Subcutaneous abdominal adipose tissue (tissue), 5 donors: ENCODE measurements at regions not wholly inside any gene's neighbourhood (a gene's known extent, or its start where the extent isn't known, plus 50 kb on each side); places are given as distances from the start of the nearest gene placed in this dataset.
A peak's percentile ranks its signal among the peaks of the same experiment; 100 is the strongest.
"Not testable (repeated sequence)": the region's sequence is repeated elsewhere in the genome, so short reads cannot be mapped to it uniquely, and the experiment has no call there.

Experiments used
- H3K27ac ChIP-seq: one replicate; pipeline ENCODE4 v1.7.0; 2013; ENCODE audit warnings: low read depth, mild to moderate bottlenecking, inconsistent platforms, low read length, moderate library complexity
- H3K27me3 ChIP-seq, 5 donors: one replicate each; pipeline ENCODE4 v1.7.0; 2013; ENCODE audit warnings: low read length in 5 of 5, inconsistent platforms in 1 of 5; ENCODE audit not compliant: control insufficient read depth in 5 of 5, insufficient read depth in 4 of 5
- H3K36me3 ChIP-seq, 5 donors: one replicate each; pipeline ENCODE4 v1.7.0; 2013; ENCODE audit warnings: low read length in 5 of 5; ENCODE audit not compliant: control insufficient read depth in 5 of 5, insufficient read depth in 5 of 5
- H3K4me1 ChIP-seq, 5 donors: one replicate each; pipeline ENCODE4 v1.7.0; 2013; ENCODE audit warnings: low read length in 5 of 5, mild to moderate bottlenecking in 3 of 5, moderate library complexity in 1 of 5; ENCODE audit not compliant: control insufficient read depth in 5 of 5, insufficient read depth in 5 of 5
- H3K4me3 ChIP-seq, 5 donors: one replicate each; pipeline ENCODE4 v1.7.0; 2013; ENCODE audit warnings: low read length in 5 of 5, low read depth in 1 of 5
- H3K9ac ChIP-seq, 5 donors: one replicate each; pipeline ENCODE4 v1.7.0; 2013; ENCODE audit warnings: low read length in 5 of 5, mild to moderate bottlenecking in 4 of 5, moderate library complexity in 3 of 5
- H3K9me3 ChIP-seq, 5 donors: one replicate each; pipeline ENCODE4 v1.7.0; 2013; ENCODE audit warnings: low read length in 5 of 5; ENCODE audit not compliant: control insufficient read depth in 5 of 5
- donor health status: healthy.
- donor health status: healthy.
- donor health status: healthy.
- donor health status: healthy.
- donor health status: healthy.

GRCh38 chr13:38093425-38093824 is 223.9 kb upstream of the TRPC4 start:
- Histone ChIP-seq H3K36me3 (no peaks in the 10 kb centered on the region), H3K4me1 (no peaks in the 10 kb centered on the region), H3K9ac (no peak overlapping the region), H3K4me3 (no peak overlapping the region), H3K27me3 (no peaks in the 10 kb centered on the region), H3K9me3 (peaks cover 0 to 5% (median 0%) of the 10 kb centered on the region in 5 donors), H3K27ac (no peak overlapping the region)

GRCh38 chr13:38090913-38091312 is 221.3 kb upstream of the TRPC4 start:
- Histone ChIP-seq H3K27ac (no peak overlapping the region), H3K4me3 (no peak overlapping the region), H3K27me3 (no peaks in the 10 kb centered on the region), H3K9me3 (peaks cover 3 to 17% (median 14%) of the 10 kb centered on the region in 5 donors), H3K4me1 (no peaks in the 10 kb centered on the region), H3K9ac (no peak overlapping the region), H3K36me3 (peaks cover 0 to 7% (median 2%) of the 10 kb centered on the region in 5 donors)

GRCh38 chr13:38086721-38087120 is 217.1 kb upstream of the TRPC4 start:
- Histone ChIP-seq H3K27me3 (no peaks in the 10 kb centered on the region), H3K4me1 (no peaks in the 10 kb centered on the region), H3K9me3 (peaks cover 3 to 27% (median 19%) of the 10 kb centered on the region in 5 donors), H3K36me3 (peaks cover 0 to 7% (median 2%) of the 10 kb centered on the region in 5 donors), H3K9ac (no peak overlapping the region), H3K27ac (no peak overlapping the region), H3K4me3 (peak overlapping the region in 1 of 5 donors; percentile 37)

- Histone ChIP-seq H3K27me3 (no peaks in the 10 kb centered on the region), H3K4me3 (no peak overlapping the region), H3K9ac (no peak overlapping the region), H3K4me1 (no peaks in the 10 kb centered on the region), H3K27ac (no peak overlapping the region), H3K36me3 (peaks cover 0 to 7% (median 2%) of the 10 kb centered on the region in 5 donors), H3K9me3 (peaks cover 3 to 27% (median 19%) of the 10 kb centered on the region in 5 donors)
Measured at GRCh38 chr13:38086013-38086412, 216.4 kb upstream of the TRPC4 start.

- Histone ChIP-seq H3K27ac (no peak overlapping the region), H3K36me3 (no peaks in the 10 kb centered on the region), H3K9ac (no peak overlapping the region), H3K27me3 (no peaks in the 10 kb centered on the region), H3K4me1 (no peaks in the 10 kb centered on the region), H3K9me3 (no peaks in the 10 kb centered on the region), H3K4me3 (no peak overlapping the region)
Measured at GRCh38 chr13:38073931-38074330, 204.4 kb upstream of the TRPC4 start.

- no peaks in the 10 kb centered on the region for H3K4me1 ChIP-seq
- H3K9me3 ChIP-seq = no peaks in the 10 kb centered on the region
- no peak overlapping the region for H3K4me3 ChIP-seq
- H3K27ac ChIP-seq = no peak overlapping the region
- no peak overlapping the region for H3K9ac ChIP-seq
- no peaks in the 10 kb centered on the region for H3K27me3 ChIP-seq
- no peaks in the 10 kb centered on the region for H3K36me3 ChIP-seq
Measured at GRCh38 chr13:38072696-38073095, 203.1 kb upstream of the TRPC4 start.

GRCh38 chr13:38071340-38071739 is 201.8 kb upstream of the TRPC4 start:
- H3K4me3 ChIP-seq, H3K9ac ChIP-seq, H3K27me3 ChIP-seq, H3K4me1 ChIP-seq, H3K9me3 ChIP-seq, H3K27ac ChIP-seq, H3K36me3 ChIP-seq: not testable (repeated sequence)

GRCh38 chr13:38053896-38054295 is 184.3 kb upstream of the TRPC4 start:
- no peaks in the 10 kb centered on the region for H3K27me3 ChIP-seq
- no peaks in the 10 kb centered on the region for H3K9me3 ChIP-seq
- H3K9ac ChIP-seq = no peak overlapping the region
- no peak overlapping the region for H3K4me3 ChIP-seq
- H3K27ac ChIP-seq = no peak overlapping the region
- H3K4me1 ChIP-seq = no peaks in the 10 kb centered on the region
- H3K36me3 ChIP-seq = peaks cover 0 to 4% (median 0%) of the 10 kb centered on the region in 5 donors

- H3K9me3 ChIP-seq = peaks cover 0 to 14% (median 0%) of the 10 kb centered on the region in 5 donors
- no peaks in the 10 kb centered on the region for H3K27me3 ChIP-seq
- H3K36me3 ChIP-seq = peaks cover 0 to 4% (median 2%) of the 10 kb centered on the region in 5 donors
- H3K9ac ChIP-seq = no peak overlapping the region
- H3K4me3 ChIP-seq = no peak overlapping the region
- H3K27ac ChIP-seq = no peak overlapping the region
- no peaks in the 10 kb centered on the region for H3K4me1 ChIP-seq
Measured at GRCh38 chr13:38046049-38046376, 176.4 kb upstream of the TRPC4 start.

GRCh38 chr13:38045278-38046048 is 175.9 kb upstream of the TRPC4 start:
- Histone ChIP-seq H3K27me3 (no peaks in the 10 kb centered on the region), H3K4me3 (no peak overlapping the region), H3K27ac (no peak overlapping the region), H3K9me3 (peaks cover 0 to 14% (median 0%) of the 10 kb centered on the region in 5 donors), H3K36me3 (peaks cover 0 to 4% (median 2%) of the 10 kb centered on the region in 5 donors), H3K4me1 (no peaks in the 10 kb centered on the region), H3K9ac (no peak overlapping the region)
